ENCODE measurements at regions not wholly inside any gene's neighbourhood (a gene's known extent, or its start where the extent isn't known, plus 50 kb on each side); places are given as distances from the start of the nearest gene placed in this dataset.

DNA sequence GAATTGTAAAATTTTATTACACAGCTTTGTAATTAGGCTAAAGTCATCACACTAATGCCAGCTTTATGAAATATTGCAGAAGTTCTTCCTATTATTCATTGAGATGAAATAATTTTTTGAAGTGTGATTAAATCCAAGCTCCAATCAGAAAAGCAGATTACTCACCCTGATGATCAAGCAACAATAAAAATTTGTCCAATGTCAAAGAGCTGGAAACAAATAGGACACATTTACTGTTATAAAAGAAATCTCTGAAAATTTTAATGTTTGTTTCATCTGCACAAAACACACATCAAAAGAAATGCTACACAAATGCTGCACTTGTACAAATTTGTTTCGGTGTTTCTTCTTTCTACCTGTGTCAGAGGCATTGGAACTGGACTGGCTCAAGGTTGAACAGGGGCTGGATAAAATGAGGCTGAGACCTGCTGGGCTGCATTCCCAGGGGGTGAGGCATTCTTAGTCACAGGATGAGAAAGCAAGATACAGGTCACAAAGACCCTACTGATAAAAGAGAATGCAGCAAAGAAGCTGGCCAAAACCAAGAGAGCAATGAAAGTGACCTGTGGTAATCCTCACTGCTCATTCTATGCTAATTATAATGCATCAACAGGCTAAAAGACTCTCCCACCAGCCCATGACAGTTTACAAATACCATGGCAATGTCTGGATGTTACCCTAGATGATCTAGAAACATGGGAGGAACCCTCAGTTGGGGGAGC lies 78.3 kb downstream of the GASK1B start:
- CTCF ChIA-PET: no interaction called here
- H3K4me3 ChIP-seq (ENCODE audit: low read depth, low read length): no peak overlapping the region
- H3K27ac ChIP-seq (ENCODE audit: extremely low read depth, low read depth, low read length): no peak overlapping the region

DNA sequence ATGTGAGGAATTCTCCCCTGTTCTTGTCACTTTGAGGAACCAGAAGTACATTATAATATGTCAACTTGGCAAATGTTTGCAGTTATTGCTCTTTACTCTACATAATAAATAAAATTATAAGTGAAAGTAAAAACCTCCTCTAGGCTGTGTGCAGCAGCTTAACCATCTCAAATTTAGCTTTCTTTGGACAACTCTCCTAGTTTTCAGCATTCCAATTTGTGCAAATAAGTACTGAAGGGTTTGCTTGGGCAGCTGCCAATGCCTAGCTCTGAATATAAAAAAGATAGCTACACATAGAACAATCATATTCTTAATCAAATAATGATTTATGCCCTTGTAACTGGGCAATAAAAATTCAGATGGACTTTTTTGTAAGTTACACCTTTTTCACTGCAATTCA lies 82.5 kb downstream of the GASK1B start:
- CTCF ChIA-PET: no interaction called here
- no peaks in the 10 kb centered on the region for H3K36me3 ChIP-seq (ENCODE audit: control insufficient read depth in 2 of 2, insufficient read depth in 1 of 2, low read length in 2 of 2)
- TF ChIP-seq ZNF155 (tag by site-specific recombination; IDR thresholded peaks at IDR 0.05): no peak
- TF ChIP-seq, protein P1, sequence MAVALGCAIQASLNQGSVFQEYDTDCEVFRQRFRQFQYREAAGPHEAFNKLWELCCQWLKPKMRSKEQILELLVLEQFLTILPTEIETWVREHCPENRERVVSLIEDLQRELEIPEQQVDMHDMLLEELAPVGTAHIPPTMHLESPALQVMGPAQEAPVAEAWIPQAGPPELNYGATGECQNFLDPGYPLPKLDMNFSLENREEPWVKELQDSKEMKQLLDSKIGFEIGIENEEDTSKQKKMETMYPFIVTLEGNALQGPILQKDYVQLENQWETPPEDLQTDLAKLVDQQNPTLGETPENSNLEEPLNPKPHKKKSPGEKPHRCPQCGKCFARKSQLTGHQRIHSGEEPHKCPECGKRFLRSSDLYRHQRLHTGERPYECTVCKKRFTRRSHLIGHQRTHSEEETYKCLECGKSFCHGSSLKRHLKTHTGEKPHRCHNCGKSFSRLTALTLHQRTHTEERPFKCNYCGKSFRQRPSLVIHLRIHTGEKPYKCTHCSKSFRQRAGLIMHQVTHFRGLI (tag by site-specific recombination; IDR thresholded peaks at IDR 0.05): no peak
- no peak for TF ChIP-seq ZNF221 (tag by site-specific recombination; IDR thresholded peaks at IDR 0.05; ENCODE audit: borderline replicate concordance)
- TF ChIP-seq, protein P2, sequence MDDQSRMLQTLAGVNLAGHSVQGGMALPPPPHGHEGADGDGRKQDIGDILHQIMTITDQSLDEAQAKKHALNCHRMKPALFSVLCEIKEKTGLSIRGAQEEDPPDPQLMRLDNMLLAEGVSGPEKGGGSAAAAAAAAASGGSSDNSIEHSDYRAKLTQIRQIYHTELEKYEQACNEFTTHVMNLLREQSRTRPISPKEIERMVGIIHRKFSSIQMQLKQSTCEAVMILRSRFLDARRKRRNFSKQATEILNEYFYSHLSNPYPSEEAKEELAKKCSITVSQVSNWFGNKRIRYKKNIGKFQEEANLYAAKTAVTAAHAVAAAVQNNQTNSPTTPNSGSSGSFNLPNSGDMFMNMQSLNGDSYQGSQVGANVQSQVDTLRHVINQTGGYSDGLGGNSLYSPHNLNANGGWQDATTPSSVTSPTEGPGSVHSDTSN (CRISPR knock-in tag; IDR thresholded peaks at IDR 0.05): no peak
- no peak for TF ChIP-seq ZNF350 (tag by site-specific recombination; IDR thresholded peaks at IDR 0.05)
- no peak for TF ChIP-seq ZXDB (tag by site-specific recombination; IDR thresholded peaks at IDR 0.05)
- TF ChIP-seq ZIC2 (tag by site-specific recombination; IDR thresholded peaks at IDR 0.05): no peak
- TF ChIP-seq ZFP37 (tag by site-specific recombination; IDR thresholded peaks at IDR 0.05): no peak
- no peak for TF ChIP-seq ZNF629 (tag by site-specific recombination; IDR thresholded peaks at IDR 0.05)
- no peak for TF ChIP-seq ZNF830 (tag by site-specific recombination; IDR thresholded peaks at IDR 0.05; ENCODE audit: low read depth)
- TF ChIP-seq ZNF2 (tag by site-specific recombination; IDR thresholded peaks at IDR 0.05): no peak
- TF ChIP-seq ZNF211 (tag by site-specific recombination; IDR thresholded peaks at IDR 0.05; ENCODE audit: low read depth): no peak
- TF ChIP-seq ZNF560 (tag by site-specific recombination; IDR thresholded peaks at IDR 0.05; ENCODE audit: borderline replicate concordance): no peak
- TF ChIP-seq, protein P3, sequence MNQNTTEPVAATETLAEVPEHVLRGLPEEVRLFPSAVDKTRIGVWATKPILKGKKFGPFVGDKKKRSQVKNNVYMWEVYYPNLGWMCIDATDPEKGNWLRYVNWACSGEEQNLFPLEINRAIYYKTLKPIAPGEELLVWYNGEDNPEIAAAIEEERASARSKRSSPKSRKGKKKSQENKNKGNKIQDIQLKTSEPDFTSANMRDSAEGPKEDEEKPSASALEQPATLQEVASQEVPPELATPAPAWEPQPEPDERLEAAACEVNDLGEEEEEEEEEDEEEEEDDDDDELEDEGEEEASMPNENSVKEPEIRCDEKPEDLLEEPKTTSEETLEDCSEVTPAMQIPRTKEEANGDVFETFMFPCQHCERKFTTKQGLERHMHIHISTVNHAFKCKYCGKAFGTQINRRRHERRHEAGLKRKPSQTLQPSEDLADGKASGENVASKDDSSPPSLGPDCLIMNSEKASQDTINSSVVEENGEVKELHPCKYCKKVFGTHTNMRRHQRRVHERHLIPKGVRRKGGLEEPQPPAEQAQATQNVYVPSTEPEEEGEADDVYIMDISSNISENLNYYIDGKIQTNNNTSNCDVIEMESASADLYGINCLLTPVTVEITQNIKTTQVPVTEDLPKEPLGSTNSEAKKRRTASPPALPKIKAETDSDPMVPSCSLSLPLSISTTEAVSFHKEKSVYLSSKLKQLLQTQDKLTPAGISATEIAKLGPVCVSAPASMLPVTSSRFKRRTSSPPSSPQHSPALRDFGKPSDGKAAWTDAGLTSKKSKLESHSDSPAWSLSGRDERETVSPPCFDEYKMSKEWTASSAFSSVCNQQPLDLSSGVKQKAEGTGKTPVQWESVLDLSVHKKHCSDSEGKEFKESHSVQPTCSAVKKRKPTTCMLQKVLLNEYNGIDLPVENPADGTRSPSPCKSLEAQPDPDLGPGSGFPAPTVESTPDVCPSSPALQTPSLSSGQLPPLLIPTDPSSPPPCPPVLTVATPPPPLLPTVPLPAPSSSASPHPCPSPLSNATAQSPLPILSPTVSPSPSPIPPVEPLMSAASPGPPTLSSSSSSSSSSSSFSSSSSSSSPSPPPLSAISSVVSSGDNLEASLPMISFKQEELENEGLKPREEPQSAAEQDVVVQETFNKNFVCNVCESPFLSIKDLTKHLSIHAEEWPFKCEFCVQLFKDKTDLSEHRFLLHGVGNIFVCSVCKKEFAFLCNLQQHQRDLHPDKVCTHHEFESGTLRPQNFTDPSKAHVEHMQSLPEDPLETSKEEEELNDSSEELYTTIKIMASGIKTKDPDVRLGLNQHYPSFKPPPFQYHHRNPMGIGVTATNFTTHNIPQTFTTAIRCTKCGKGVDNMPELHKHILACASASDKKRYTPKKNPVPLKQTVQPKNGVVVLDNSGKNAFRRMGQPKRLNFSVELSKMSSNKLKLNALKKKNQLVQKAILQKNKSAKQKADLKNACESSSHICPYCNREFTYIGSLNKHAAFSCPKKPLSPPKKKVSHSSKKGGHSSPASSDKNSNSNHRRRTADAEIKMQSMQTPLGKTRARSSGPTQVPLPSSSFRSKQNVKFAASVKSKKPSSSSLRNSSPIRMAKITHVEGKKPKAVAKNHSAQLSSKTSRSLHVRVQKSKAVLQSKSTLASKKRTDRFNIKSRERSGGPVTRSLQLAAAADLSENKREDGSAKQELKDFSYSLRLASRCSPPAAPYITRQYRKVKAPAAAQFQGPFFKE (tag by site-specific recombination; IDR thresholded peaks at IDR 0.05; ENCODE audit: borderline replicate concordance): no peak
- TF ChIP-seq, protein P4, sequence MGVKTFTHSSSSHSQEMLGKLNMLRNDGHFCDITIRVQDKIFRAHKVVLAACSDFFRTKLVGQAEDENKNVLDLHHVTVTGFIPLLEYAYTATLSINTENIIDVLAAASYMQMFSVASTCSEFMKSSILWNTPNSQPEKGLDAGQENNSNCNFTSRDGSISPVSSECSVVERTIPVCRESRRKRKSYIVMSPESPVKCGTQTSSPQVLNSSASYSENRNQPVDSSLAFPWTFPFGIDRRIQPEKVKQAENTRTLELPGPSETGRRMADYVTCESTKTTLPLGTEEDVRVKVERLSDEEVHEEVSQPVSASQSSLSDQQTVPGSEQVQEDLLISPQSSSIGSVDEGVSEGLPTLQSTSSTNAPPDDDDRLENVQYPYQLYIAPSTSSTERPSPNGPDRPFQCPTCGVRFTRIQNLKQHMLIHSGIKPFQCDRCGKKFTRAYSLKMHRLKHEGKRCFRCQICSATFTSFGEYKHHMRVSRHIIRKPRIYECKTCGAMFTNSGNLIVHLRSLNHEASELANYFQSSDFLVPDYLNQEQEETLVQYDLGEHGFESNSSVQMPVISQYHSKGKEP (tag by site-specific recombination; IDR thresholded peaks at IDR 0.05): no peak
- TF ChIP-seq ZNF121 (tag by site-specific recombination; IDR thresholded peaks at IDR 0.05): no peak
- TF ChIP-seq, protein P5, sequence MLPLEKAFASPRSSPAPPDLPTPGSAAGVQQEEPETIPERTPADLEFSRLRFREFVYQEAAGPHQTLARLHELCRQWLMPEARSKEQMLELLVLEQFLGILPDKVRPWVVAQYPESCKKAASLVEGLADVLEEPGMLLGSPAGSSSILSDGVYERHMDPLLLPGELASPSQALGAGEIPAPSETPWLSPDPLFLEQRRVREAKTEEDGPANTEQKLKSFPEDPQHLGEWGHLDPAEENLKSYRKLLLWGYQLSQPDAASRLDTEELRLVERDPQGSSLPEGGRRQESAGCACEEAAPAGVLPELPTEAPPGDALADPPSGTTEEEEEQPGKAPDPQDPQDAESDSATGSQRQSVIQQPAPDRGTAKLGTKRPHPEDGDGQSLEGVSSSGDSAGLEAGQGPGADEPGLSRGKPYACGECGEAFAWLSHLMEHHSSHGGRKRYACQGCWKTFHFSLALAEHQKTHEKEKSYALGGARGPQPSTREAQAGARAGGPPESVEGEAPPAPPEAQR (tag by site-specific recombination; IDR thresholded peaks at IDR 0.05): no peak
- no peak for TF ChIP-seq ZBTB7A (tag by site-specific recombination; IDR thresholded peaks at IDR 0.05; ENCODE audit: low read depth)

More for the DNA sequence above, 78.3 kb downstream of the GASK1B start:
- POLR2A ChIA-PET: no interaction called here
- Histone ChIP-seq H3K9me3 (ENCODE audit: control insufficient read depth, insufficient read depth, low read depth, low read length) (no peaks in the 10 kb centered on the region), H3K36me3 (ENCODE audit: control insufficient read depth in 2 of 2, insufficient read depth in 1 of 2, low read length in 2 of 2) (no peaks in the 10 kb centered on the region), H3K4me1 (ENCODE audit: control insufficient read depth, insufficient read depth, low read length) (no peaks in the 10 kb centered on the region)
- TF ChIP-seq, protein P6, sequence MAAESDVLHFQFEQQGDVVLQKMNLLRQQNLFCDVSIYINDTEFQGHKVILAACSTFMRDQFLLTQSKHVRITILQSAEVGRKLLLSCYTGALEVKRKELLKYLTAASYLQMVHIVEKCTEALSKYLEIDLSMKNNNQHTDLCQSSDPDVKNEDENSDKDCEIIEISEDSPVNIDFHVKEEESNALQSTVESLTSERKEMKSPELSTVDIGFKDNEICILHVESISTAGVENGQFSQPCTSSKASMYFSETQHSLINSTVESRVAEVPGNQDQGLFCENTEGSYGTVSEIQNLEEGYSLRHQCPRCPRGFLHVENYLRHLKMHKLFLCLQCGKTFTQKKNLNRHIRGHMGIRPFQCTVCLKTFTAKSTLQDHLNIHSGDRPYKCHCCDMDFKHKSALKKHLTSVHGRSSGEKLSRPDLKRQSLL (tag by site-specific recombination; IDR thresholded peaks at IDR 0.05): no peak
- TF ChIP-seq ZNF514 (tag by site-specific recombination; IDR thresholded peaks at IDR 0.05): no peak
- no peak for TF ChIP-seq ZXDB (tag by site-specific recombination; IDR thresholded peaks at IDR 0.05)
- no peak for TF ChIP-seq ZNF274 (IDR thresholded peaks at IDR 0.05; ENCODE audit: low read length)
- no peak for TF ChIP-seq ZNF274 (tag by site-specific recombination; IDR thresholded peaks at IDR 0.05; ENCODE audit: borderline replicate concordance)

More for the DNA sequence above, 82.5 kb downstream of the GASK1B start:
- no peaks in the 10 kb centered on the region for H3K9me3 ChIP-seq (ENCODE audit: control insufficient read depth, insufficient read depth, low read depth, low read length)
- no peak overlapping the region for H3K27ac ChIP-seq (ENCODE audit: extremely low read depth, low read depth, low read length)
- no peaks in the 10 kb centered on the region for H3K4me1 ChIP-seq (ENCODE audit: control insufficient read depth, insufficient read depth, low read length)
- no peak overlapping the region for H3K4me3 ChIP-seq (ENCODE audit: low read depth, low read length)
- POLR2A ChIA-PET: no interaction called here
